HG03025 (cell line): ENCODE measurements at regions not wholly inside any gene's neighbourhood (a gene's known extent, or its start where the extent isn't known, plus 50 kb on each side); places are given as distances from the start of the nearest gene placed in this dataset.
"Not testable (repeated sequence)": the region's sequence is repeated elsewhere in the genome, so short reads cannot be mapped to it uniquely, and the experiment has no call there.

ENCODE experiments used
- ATAC-seq: cut with Tn5 transposase; IDR thresholded peaks from one replicate; pipeline ENCODE4 v1.9.1; 2021; ENCODE audit warnings: mild to moderate bottlenecking, moderate library complexity; ENCODE audit not compliant: unreplicated experiment, low FRiP score

GRCh38 chr18:38709122-38709521 lies 1143.5 kb upstream of the CELF4 start:
- ATAC-seq, result no peak

- ATAC-seq, result no peak
These were observed 1140.8 kb upstream of the CELF4 start for GRCh38 chr18:38706373-38706772.

GRCh38 chr18:38698088-38698487 lies 1132.5 kb upstream of the CELF4 start:
- no peak for ATAC-seq

GRCh38 chr18:38695559-38696280 lies 1130.1 kb upstream of the CELF4 start:
- ATAC-seq, result no peak

GRCh38 chr18:38693104-38693503 lies 1127.5 kb upstream of the CELF4 start:
- no peak for ATAC-seq

- no peak for ATAC-seq
These were observed 1125.0 kb upstream of the CELF4 start for GRCh38 chr18:38690626-38691025.

GRCh38 chr18:38688416-38688815 lies 1122.8 kb upstream of the CELF4 start:
- no peak for ATAC-seq

- no peak for ATAC-seq
These were observed 1104.9 kb upstream of the CELF4 start for GRCh38 chr18:38670486-38670885.

- ATAC-seq, result no peak
These were observed 1099.3 kb upstream of the CELF4 start for GRCh38 chr18:38664929-38665328.

- no peak for ATAC-seq
These were observed 1098.1 kb upstream of the CELF4 start for GRCh38 chr18:38663682-38664081.

GRCh38 chr18:38663270-38663669 lies 1097.7 kb upstream of the CELF4 start:
- ATAC-seq, result no peak

- no peak for ATAC-seq
These were observed 1089.3 kb upstream of the CELF4 start for GRCh38 chr18:38654946-38655345.

GRCh38 chr18:38651736-38652135 lies 1086.1 kb upstream of the CELF4 start:
- no peak for ATAC-seq

- no peak for ATAC-seq
These were observed 1082.6 kb upstream of the CELF4 start for GRCh38 chr18:38648179-38648578.

GRCh38 chr18:38646296-38646695 lies 1080.7 kb upstream of the CELF4 start:
- ATAC-seq, result no peak

GRCh38 chr18:38644875-38645641 lies 1079.5 kb upstream of the CELF4 start:
- no peak for ATAC-seq

GRCh38 chr18:38642711-38643110 lies 1077.1 kb upstream of the CELF4 start:
- no peak for ATAC-seq

GRCh38 chr18:38639700-38640099 lies 1074.1 kb upstream of the CELF4 start:
- ATAC-seq, result not testable (repeated sequence)

GRCh38 chr18:38635709-38636430 lies 1070.3 kb upstream of the CELF4 start:
- no peak for ATAC-seq

- ATAC-seq, result no peak
These were observed 1068.5 kb upstream of the CELF4 start for GRCh38 chr18:38634117-38634516.

GRCh38 chr18:38633333-38633732 lies 1067.7 kb upstream of the CELF4 start:
- ATAC-seq, result no peak
